OCI-LY3 (cell line): ENCODE measurements at regions not wholly inside any gene's neighbourhood (a gene's known extent, or its start where the extent isn't known, plus 50 kb on each side); places are given as distances from the start of the nearest gene placed in this dataset.

ENCODE experiments used
- H2AFZ ChIP-seq: fragments of 200-600, 300-600 bp; shearing (Covaris generic); 2 replicates; pipeline ENCODE4 v1.6.0; 2014; ENCODE audit warnings: antibody characterized with exemption, low read depth, low read length
- H3K27ac ChIP-seq: fragments of 200-600, 300-600 bp; sonication (generic); 2 replicates; pipeline ENCODE4 v1.5.1; 2014; ENCODE audit warnings: mild to moderate bottlenecking, low read length, moderate library complexity, mixed read lengths
- H3K27me3 ChIP-seq: fragments of 200-600, 300-600 bp; sonication (generic); 2 replicates; pipeline ENCODE4 v1.6.1; 2014; ENCODE audit warnings: low read depth, low read length, mixed read lengths
- H3K36me3 ChIP-seq: fragments of 200-600, 300-600 bp; sonication (generic); replicated peaks from 2 replicates; pipeline ENCODE3; 2014; ENCODE audit warnings: low read depth, low read length, mixed read lengths
- H3K4me1 ChIP-seq: fragments of 300-600, 200-600 bp; sonication (generic); 2 replicates; pipeline ENCODE4 v1.6.1; 2014; ENCODE audit warnings: low read length, mixed read lengths
- H3K4me2 ChIP-seq: fragments of 200-600, 300-600 bp; sonication (generic); 2 replicates; pipeline ENCODE4 v1.6.1; 2014; ENCODE audit warnings: low read length, mixed read lengths
- H3K4me3 ChIP-seq: fragments of 300-600, 200-600 bp; sonication (generic); 2 replicates; pipeline ENCODE4 v1.5.1; 2014; ENCODE audit warnings: antibody characterized with exemption, mild to moderate bottlenecking, low read length, moderate library complexity
- H3K79me2 ChIP-seq: fragments of 300-600, 200-600 bp; shearing (Covaris generic); 2 replicates; pipeline ENCODE4 v1.6.1; 2014; ENCODE audit warnings: mild to moderate bottlenecking, low read length, mixed read lengths
- H3K9ac ChIP-seq: fragments of 300-600, 200-600 bp; shearing (Covaris generic); 2 replicates; pipeline ENCODE4 v1.6.0; 2014; ENCODE audit warnings: mild to moderate bottlenecking, low read length, moderate library complexity
- H3K9me3 ChIP-seq: fragments of 200-600, 300-600 bp; shearing (Covaris generic); 2 replicates; pipeline ENCODE4 v1.6.1; 2014; ENCODE audit warnings: low read length, mixed read lengths; ENCODE audit not compliant: insufficient read depth
- H4K20me1 ChIP-seq: fragments of 200-600, 300-600 bp; sonication (generic); 2 replicates; pipeline ENCODE4 v1.6.1; 2016; ENCODE audit warnings: low read length, mixed read lengths; ENCODE audit not compliant: insufficient read depth
- EZH2phosphoT487 ChIP-seq: fragments of 200-600 bp; shearing (Covaris generic); IDR thresholded peaks from 2 replicates; pipeline ENCODE4 v1.6.1; 2018; ENCODE audit warnings: antibody characterized with exemption, mixed run types, low read depth
- TF ChIP-seq, protein P1 (sequence below): fragments of 200-600, 300-600 bp; sonication (generic); IDR thresholded peaks from 2 replicates; pipeline ENCODE4 v1.5.1; 2014; ENCODE audit warnings: antibody characterized with exemption, low read length, low read depth

DNA sequence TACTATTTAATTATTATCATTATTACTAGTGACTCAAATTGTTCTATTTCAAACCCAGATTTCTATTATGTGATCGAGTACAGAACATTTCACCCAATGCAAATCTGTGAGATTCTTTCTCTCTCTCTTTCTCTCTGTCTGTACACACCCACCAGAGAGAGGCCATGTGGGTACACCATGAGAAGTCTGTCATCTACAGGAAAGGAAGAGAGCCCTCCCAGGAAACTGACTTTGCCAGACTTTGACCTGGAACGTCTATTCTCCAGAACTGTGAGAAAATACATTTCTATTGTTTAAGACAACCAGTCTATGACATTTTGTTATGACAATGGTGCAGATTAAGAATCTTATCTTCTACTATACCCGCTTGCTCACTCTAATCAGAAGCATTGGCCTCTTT is 1091.6 kb downstream of the TTLL7 start:
- no peaks in the 10 kb centered on the region for H3K27me3 ChIP-seq
- H3K36me3 ChIP-seq, result no peaks in the 10 kb centered on the region
- no peaks in the 10 kb centered on the region for H3K79me2 ChIP-seq
- no peaks in the 10 kb centered on the region for H4K20me1 ChIP-seq
- H3K9me3 ChIP-seq, result no peaks in the 10 kb centered on the region
- H2AFZ ChIP-seq, result no peak overlapping the region
- H3K4me1 ChIP-seq, result no peaks in the 10 kb centered on the region
- H3K4me2 ChIP-seq, result no peak overlapping the region
- no peak overlapping the region for H3K4me3 ChIP-seq
- no peak overlapping the region for H3K27ac ChIP-seq
- no peak overlapping the region for H3K9ac ChIP-seq
- no peak for TF ChIP-seq EZH2phosphoT487
- TF ChIP-seq, protein P1, sequence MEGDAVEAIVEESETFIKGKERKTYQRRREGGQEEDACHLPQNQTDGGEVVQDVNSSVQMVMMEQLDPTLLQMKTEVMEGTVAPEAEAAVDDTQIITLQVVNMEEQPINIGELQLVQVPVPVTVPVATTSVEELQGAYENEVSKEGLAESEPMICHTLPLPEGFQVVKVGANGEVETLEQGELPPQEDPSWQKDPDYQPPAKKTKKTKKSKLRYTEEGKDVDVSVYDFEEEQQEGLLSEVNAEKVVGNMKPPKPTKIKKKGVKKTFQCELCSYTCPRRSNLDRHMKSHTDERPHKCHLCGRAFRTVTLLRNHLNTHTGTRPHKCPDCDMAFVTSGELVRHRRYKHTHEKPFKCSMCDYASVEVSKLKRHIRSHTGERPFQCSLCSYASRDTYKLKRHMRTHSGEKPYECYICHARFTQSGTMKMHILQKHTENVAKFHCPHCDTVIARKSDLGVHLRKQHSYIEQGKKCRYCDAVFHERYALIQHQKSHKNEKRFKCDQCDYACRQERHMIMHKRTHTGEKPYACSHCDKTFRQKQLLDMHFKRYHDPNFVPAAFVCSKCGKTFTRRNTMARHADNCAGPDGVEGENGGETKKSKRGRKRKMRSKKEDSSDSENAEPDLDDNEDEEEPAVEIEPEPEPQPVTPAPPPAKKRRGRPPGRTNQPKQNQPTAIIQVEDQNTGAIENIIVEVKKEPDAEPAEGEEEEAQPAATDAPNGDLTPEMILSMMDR, result no peak

DNA sequence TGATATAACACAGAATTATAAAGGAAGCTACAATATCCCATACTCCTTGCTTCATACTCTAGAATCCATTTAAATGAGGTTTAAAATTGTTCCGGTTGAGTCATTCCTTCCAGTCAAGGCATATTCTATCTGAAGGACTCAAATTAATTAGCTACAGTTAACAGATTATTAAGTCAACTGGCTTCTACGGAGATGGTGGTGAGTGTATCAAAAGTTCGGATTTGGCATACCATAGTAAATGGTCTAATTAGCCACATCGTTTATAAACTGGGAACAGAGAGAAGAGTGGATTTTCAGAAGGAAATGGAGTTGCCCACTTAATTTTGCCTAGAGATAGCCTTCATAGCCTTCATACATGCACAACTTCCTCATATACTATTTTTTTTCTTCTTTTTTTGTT is 1095.3 kb downstream of the TTLL7 start:
- no peaks in the 10 kb centered on the region for H3K79me2 ChIP-seq
- no peaks in the 10 kb centered on the region for H3K36me3 ChIP-seq
- no peaks in the 10 kb centered on the region for H3K27me3 ChIP-seq
- no peak for TF ChIP-seq EZH2phosphoT487
- TF ChIP-seq, protein P1, result no peak
- no peaks in the 10 kb centered on the region for H4K20me1 ChIP-seq
- H3K27ac ChIP-seq, result no peak overlapping the region
- no peaks in the 10 kb centered on the region for H3K9me3 ChIP-seq
- H2AFZ ChIP-seq, result no peak overlapping the region
- no peak overlapping the region for H3K4me3 ChIP-seq
- no peak overlapping the region for H3K9ac ChIP-seq
- H3K4me2 ChIP-seq, result no peak overlapping the region
- no peaks in the 10 kb centered on the region for H3K4me1 ChIP-seq

DNA sequence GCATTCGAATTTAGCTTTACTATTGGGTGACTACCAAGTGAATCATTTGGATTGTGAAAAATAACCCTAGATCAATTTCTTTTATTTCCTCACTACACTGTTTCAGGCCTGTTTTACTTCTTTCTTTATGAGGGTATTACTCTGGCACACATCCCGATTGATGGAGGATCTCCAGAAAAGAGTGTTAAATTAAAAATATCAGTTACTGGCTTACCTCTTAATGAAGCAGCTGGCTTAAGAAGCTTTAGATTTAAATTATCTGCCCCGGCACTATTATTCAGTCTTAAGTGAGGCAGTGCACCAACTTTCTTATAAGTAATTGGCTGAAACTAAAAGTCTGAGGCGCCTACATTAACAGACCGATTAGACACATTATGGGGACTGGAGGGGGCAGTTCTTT is 1097.4 kb downstream of the TTLL7 start:
- Histone ChIP-seq H3K36me3 (no peaks in the 10 kb centered on the region), H3K4me1 (no peaks in the 10 kb centered on the region), H3K4me3 (no peak overlapping the region), H3K27me3 (no peaks in the 10 kb centered on the region), H2AFZ (no peak overlapping the region), H3K79me2 (no peaks in the 10 kb centered on the region), H3K4me2 (no peak overlapping the region), H4K20me1 (no peaks in the 10 kb centered on the region), H3K9me3 (no peaks in the 10 kb centered on the region), H3K9ac (no peak overlapping the region), H3K27ac (no peak overlapping the region)
- TF ChIP-seq, protein P1, result no peak
- no peak for TF ChIP-seq EZH2phosphoT487

DNA sequence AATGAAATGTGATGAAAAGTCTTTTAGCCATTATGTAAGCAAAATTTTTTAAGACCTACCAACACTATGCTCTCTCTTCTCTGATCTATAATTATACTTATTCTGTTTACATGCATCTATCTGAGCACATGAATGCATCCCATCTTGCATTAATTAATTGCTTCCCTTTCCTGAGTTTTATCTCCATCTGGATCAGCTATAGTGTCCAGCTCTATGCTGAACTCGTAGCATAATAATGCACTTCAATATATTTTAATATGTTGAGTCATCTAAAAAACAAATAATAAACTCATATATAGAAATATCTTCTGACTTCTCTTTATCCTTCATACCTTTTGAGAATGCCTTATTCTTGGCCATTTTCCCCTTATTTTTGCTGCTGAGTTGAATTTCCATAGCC is 1097.8 kb downstream of the TTLL7 start:
- no peak overlapping the region for H3K4me3 ChIP-seq
- no peaks in the 10 kb centered on the region for H3K9me3 ChIP-seq
- no peaks in the 10 kb centered on the region for H3K36me3 ChIP-seq
- no peak for TF ChIP-seq EZH2phosphoT487
- TF ChIP-seq, protein P1, result no peak
- no peaks in the 10 kb centered on the region for H3K27me3 ChIP-seq
- H3K27ac ChIP-seq, result no peak overlapping the region
- H2AFZ ChIP-seq, result no peak overlapping the region
- H3K79me2 ChIP-seq, result no peaks in the 10 kb centered on the region
- H3K9ac ChIP-seq, result no peak overlapping the region
- H4K20me1 ChIP-seq, result no peaks in the 10 kb centered on the region
- no peaks in the 10 kb centered on the region for H3K4me1 ChIP-seq
- H3K4me2 ChIP-seq, result no peak overlapping the region
